WERI-Rb-1 (cell line): ENCODE measurements at regions not wholly inside any gene's neighbourhood (a gene's known extent, or its start where the extent isn't known, plus 50 kb on each side); places are given as distances from the start of the nearest gene placed in this dataset.
"Not testable (repeated sequence)": the region's sequence is repeated elsewhere in the genome, so short reads cannot be mapped to it uniquely, and the experiment has no call there.

Experiments
- DNase-seq: peaks from one replicate; pipeline ENCODE4 v3.0.0-alpha.2; 2020
- H3K27ac ChIP-seq: fragments of 250-450 bp; sonication (Bioruptor Pico); 2 replicates; pipeline ENCODE4 v1.5.1; 2020; ENCODE audit warnings: mild to moderate bottlenecking, moderate library complexity
- H3K27me3 ChIP-seq: fragments of 250-450 bp; sonication (Bioruptor Pico); 2 replicates; pipeline ENCODE4 v1.5.1; 2021; ENCODE audit warnings: mild to moderate bottlenecking, low read depth, moderate library complexity; ENCODE audit not compliant: insufficient read depth, severe bottlenecking
- H3K36me3 ChIP-seq: fragments of 250-450 bp; sonication (Bioruptor Pico); 2 replicates; pipeline ENCODE4 v1.5.1; 2020; ENCODE audit warnings: mild to moderate bottlenecking, moderate library complexity
- H3K4me3 ChIP-seq: 2 replicates; pipeline ENCODE4 v1.5.1; 2011; ENCODE audit warnings: low read depth, mild to moderate bottlenecking, control low read depth, low read length
- H3K9me3 ChIP-seq: fragments of 250-450 bp; sonication (Bioruptor Pico); 2 replicates; pipeline ENCODE4 v1.5.1; 2021; ENCODE audit warnings: mild to moderate bottlenecking, moderate library complexity; ENCODE audit not compliant: severe bottlenecking
- TF ChIP-seq, protein P1 (sequence below): IDR thresholded peaks from 2 replicates; pipeline ENCODE4 v1.5.1; 2011; ENCODE audit warnings: low read depth, mild to moderate bottlenecking, control low read depth, inconsistent platforms, low read length

DNA sequence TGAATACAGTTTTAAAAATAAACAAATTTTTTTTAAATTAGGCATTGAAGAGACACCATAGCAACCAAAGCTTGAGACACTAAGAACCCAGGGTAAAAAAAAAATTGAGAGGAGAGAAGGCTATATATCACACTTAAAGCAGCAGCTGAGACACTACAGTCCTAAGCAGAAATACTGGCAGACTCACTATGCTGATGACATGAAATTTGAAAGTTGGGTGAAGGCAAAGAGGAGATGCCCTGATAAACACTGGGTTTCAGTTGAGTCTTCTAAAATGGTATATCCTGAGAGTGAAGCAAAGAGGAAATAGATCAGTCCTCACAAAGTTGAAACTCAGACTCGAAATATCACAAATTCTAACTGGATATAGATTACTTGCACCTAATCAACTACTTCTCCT lies 419.9 kb upstream of the CDH9 start:
- Histone ChIP-seq H3K27ac (no peak overlapping the region), H3K36me3 (no peaks in the 10 kb centered on the region), H3K27me3 (no peaks in the 10 kb centered on the region), H3K9me3 (no peaks in the 10 kb centered on the region), H3K4me3 (no peak overlapping the region)
- DNase-seq = no peak
- TF ChIP-seq, protein P1, sequence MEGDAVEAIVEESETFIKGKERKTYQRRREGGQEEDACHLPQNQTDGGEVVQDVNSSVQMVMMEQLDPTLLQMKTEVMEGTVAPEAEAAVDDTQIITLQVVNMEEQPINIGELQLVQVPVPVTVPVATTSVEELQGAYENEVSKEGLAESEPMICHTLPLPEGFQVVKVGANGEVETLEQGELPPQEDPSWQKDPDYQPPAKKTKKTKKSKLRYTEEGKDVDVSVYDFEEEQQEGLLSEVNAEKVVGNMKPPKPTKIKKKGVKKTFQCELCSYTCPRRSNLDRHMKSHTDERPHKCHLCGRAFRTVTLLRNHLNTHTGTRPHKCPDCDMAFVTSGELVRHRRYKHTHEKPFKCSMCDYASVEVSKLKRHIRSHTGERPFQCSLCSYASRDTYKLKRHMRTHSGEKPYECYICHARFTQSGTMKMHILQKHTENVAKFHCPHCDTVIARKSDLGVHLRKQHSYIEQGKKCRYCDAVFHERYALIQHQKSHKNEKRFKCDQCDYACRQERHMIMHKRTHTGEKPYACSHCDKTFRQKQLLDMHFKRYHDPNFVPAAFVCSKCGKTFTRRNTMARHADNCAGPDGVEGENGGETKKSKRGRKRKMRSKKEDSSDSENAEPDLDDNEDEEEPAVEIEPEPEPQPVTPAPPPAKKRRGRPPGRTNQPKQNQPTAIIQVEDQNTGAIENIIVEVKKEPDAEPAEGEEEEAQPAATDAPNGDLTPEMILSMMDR = no peak

DNA sequence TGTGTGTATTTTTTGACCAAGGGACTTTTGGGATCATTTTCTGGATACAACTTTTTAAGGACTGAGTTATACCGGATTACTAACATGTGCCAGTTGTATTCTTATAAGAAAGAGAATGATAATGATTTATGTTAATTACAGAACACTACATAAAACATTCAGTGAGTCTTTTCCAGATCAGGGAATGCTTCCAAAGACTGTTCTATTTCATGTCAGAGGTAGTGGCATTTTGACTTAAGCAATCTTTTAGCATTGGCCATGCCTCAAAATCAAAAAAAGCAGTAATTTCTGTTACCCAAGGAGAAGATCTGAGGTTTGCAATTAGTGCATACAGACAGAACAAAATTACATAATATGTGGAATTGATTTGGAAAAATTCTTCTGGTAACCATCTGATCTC lies 413.0 kb upstream of the CDH9 start:
- H3K27me3 ChIP-seq = no peaks in the 10 kb centered on the region
- no peak overlapping the region for H3K27ac ChIP-seq
- no peak for DNase-seq
- H3K9me3 ChIP-seq = no peaks in the 10 kb centered on the region
- no peaks in the 10 kb centered on the region for H3K36me3 ChIP-seq
- TF ChIP-seq, protein P1 = no peak
- H3K4me3 ChIP-seq = no peak overlapping the region

DNA sequence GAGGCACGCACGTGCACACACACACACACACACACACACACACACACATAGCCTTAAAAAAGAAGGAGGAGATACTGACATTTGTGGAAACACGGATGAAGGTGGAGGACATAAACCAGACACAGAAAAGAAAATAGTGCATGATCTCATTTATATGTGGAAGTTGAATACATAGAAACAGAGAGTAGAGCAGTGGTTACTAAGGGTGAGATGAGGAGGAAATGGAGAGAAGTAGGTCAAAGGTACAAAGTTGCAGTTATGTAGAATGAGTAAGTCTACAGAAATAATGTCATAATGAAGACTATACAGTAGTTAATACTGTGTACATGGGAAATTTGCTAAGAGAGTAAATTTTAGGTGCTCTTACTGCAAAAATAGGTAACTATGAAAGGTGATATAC lies 412.2 kb upstream of the CDH9 start:
- H3K9me3 ChIP-seq = no peaks in the 10 kb centered on the region
- DNase-seq = no peak
- H3K27ac ChIP-seq = no peak overlapping the region
- no peak overlapping the region for H3K4me3 ChIP-seq
- no peaks in the 10 kb centered on the region for H3K36me3 ChIP-seq
- no peaks in the 10 kb centered on the region for H3K27me3 ChIP-seq
- TF ChIP-seq, protein P1 = no peak

DNA sequence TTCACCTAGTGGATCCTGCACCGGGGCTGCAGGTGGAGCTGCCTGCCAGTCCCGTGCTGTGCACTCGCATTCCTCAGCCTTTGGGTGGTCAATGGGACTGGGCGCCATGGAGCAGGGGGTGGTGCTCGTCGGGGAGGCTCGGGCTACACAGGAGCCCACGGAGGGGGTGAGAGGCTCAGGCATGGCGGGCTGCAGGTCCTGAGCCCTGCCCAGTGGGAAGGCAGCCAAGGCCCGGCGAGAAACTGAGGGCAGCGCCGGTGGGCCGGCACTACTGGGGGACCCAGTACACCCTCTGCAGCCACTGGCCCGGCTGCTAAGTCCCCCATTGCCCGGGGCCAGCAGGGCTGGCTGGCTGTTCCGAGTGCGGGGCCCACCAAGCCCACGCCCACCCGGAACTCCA lies 401.0 kb upstream of the CDH9 start:
- H3K9me3 ChIP-seq, H3K36me3 ChIP-seq, H3K27me3 ChIP-seq, DNase-seq, H3K4me3 ChIP-seq, H3K27ac ChIP-seq: not testable (repeated sequence)

DNA sequence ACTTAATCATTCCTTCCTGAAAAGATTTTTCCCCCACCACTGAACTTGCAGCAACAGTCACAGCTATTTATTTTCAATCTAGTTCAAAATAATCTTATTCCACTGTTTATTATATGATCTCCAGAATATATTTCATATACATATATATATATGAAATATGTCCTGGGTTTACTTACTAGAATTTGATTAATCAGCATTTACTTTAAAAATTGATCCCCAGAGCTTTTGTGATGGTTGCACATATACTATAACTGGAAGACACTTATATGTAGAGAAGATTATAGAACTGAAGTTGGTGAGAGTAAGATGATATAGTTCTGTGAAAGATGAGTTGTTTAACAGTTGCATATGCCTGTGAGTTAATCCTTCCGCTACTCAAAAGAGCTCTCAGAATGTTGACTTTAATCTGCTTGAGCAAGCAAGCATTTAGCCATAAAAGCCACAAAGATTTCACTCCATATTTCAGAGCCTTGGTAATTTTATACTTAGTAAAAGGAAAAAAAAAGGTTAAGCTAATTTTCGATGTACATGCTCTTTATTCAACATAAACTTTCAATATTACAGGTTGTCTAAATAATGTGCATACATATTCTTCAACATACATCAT lies 399.3 kb upstream of the CDH9 start:
- DNase-seq = no peak
- H3K9me3 ChIP-seq = no peaks in the 10 kb centered on the region
- TF ChIP-seq, protein P1 = no peak
- no peak overlapping the region for H3K27ac ChIP-seq
- H3K36me3 ChIP-seq = no peaks in the 10 kb centered on the region
- no peaks in the 10 kb centered on the region for H3K27me3 ChIP-seq
- H3K4me3 ChIP-seq = no peak overlapping the region

DNA sequence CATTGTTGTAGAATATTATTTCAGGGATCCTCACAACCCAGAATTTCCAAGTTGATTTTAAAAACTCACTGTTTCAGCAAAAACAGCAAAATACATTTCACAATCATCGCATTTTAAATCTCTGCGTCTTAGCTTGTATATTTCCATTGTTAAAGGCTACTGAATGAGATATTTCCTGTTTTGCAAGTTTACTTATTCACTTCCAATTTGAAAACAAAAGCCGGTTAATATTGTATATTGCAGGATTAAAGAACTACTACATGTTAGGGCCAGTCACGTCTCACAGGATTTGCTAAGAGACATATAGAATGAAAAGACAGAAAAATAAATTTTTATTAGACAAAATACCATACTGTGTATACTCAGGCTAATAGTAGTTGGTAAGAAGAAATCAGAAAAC lies 395.9 kb upstream of the CDH9 start:
- Histone ChIP-seq H3K4me3 (no peak overlapping the region), H3K27ac (no peak overlapping the region), H3K27me3 (no peaks in the 10 kb centered on the region), H3K36me3 (no peaks in the 10 kb centered on the region), H3K9me3 (no peaks in the 10 kb centered on the region)
- TF ChIP-seq, protein P1 = no peak
- no peak for DNase-seq
